ENCODE measurements at regions not wholly inside any gene's neighbourhood (a gene's known extent, or its start where the extent isn't known, plus 50 kb on each side); places are given as distances from the start of the nearest gene placed in this dataset.

DNA sequence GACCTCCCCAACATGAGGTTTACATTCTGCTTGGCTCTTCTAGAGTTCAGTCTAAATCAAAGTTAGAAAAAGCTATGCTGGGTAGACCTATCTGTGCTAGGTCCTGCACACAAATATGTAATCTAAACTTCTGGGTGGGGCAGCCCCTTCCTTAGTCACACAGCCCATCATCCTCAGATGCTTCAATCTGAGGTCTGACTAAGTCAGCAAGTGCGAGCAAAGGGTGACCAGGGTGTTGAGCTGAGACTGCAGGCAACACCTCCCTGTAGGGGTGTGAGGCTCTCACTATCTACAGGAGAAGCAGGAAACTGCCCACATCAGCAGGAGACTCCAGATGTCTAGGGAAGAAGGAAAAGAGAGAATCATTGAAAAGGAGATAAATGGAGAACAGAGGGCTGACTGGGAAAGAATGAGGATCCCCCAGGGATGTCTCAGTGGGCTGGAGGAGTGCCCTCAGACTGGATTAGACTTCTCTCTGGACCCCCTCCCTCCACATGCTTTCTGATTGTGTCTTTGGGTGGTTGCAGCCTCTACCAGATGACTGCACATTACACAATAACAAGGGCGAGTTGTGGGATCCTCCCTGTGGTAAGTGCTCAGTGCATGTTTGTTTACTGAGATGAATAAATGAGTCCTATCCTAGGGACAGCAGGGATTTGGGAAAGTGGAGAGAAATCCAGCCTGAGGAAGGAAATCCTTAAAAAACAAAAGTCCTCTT is 266.2 kb upstream of the PLET1 start:
- TF ChIP-seq POLR2A (IDR thresholded peaks at IDR 0.05) (no peak), EP300 (IDR thresholded peaks at IDR 0.05; ENCODE audit: low read depth) (no peak)
- TF ChIP-seq, protein P1, sequence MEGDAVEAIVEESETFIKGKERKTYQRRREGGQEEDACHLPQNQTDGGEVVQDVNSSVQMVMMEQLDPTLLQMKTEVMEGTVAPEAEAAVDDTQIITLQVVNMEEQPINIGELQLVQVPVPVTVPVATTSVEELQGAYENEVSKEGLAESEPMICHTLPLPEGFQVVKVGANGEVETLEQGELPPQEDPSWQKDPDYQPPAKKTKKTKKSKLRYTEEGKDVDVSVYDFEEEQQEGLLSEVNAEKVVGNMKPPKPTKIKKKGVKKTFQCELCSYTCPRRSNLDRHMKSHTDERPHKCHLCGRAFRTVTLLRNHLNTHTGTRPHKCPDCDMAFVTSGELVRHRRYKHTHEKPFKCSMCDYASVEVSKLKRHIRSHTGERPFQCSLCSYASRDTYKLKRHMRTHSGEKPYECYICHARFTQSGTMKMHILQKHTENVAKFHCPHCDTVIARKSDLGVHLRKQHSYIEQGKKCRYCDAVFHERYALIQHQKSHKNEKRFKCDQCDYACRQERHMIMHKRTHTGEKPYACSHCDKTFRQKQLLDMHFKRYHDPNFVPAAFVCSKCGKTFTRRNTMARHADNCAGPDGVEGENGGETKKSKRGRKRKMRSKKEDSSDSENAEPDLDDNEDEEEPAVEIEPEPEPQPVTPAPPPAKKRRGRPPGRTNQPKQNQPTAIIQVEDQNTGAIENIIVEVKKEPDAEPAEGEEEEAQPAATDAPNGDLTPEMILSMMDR (IDR thresholded peaks at IDR 0.05) = no peak

Data from transverse colon (tissue), 3 donors.